Tongue (tissue), 1 donor: ENCODE measurements at regions not wholly inside any gene's neighbourhood (a gene's known extent, or its start where the extent isn't known, plus 50 kb on each side); places are given as distances from the start of the nearest gene placed in this dataset.

Experiments
- DNase-seq: peaks from one replicate; pipeline ENCODE4 v3.0.0-alpha.2; 2015

DNA sequence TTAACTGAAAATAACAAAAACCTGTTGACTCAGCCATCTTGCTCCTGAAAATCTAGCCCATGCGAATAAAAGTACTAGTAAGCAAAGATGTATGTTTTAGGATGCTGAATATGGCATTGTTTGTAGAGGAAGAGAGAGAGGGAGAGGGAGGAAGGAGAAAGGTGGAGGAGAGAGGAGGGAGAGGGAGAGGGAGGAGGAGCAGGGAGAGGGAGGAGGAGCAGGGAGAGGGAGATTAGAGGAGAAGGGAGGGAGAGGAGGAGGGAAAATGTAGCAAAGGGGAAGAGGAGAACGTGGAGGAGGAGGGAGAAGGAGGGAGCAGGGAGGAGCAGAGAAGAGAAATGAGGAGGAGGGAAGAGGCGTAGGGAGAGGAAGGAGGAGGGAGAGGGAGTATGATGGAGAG lies 324.5 kb upstream of the EEF2KMT start:
- DNase-seq = no peak

DNA sequence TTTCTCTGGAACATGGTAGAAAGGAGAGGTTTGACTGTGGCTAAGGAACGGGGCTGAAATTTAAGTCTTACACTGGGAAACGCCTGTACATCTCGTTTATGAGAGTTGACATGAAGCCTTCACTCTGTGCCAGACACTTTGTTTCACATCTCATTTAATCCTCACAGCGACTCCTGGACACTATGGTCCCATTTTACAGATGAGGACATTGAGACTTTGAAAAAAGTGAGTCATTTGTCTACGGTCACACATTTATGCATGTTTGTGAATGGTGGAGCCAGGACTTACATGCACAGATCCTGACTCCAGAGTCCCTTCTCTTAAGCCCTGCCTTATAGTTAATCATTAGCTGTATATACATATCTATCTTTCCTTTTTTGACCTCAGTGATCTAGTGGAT lies 318.4 kb upstream of the EEF2KMT start:
- no peak for DNase-seq

DNA sequence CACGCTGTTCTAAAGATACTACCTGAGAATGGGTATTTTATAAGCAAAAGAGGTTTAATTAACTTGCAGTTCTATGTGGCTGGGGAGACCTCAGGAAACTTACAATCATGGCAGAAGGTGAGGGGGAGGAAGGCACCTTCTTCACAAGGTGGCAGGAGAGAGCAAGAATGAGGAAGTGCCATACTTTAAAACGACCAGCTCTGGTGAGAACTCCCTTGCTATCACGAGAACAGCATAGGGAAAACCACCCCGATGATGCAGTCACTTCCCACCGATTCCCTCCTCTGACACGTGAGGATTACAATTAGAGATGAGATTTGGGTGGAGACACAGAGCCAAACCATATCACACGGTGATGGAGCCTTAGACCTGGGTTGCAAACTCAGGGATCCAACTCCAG lies 317.5 kb upstream of the EEF2KMT start:
- no peak for DNase-seq

DNA sequence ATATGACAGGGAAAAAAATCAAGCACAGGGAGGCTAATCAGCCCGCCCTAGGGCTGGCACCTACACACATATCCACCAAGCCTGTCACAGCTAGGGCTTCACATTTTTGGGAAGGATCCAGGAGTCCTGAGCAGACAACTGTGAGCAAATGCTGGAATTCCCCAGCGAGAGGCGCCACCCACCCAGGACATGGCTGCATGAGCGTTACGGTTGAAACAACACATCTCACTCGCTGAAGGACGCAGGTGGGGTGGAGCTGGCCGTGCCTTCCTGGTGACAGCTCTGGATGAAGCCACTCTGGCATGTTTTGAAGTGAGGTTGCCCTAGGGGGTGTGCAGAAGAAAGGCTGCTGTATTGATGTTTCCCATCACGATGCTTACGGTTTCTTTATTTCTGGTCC lies 315.1 kb upstream of the EEF2KMT start:
- DNase-seq = peak; percentile 32

DNA sequence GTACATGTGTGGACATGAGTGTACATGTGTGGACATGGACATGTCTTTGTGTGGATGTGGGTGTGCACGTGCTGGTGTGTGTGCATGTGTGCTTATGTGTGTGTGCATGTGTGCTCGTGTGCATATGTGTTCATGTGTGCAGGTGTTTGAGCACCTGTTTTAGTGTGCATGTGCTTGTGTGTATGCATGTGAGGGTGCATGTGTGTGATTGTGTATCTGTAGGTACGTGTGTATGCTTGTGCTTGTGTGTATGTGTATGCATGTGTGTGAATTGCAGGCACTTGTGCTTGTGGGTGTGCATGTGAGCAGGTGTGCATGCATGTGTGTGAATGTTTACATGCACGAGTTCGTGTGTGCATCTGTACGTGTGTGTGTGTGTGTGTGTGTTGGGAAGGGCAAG lies 300.6 kb upstream of the EEF2KMT start:
- DNase-seq = no peak

DNA sequence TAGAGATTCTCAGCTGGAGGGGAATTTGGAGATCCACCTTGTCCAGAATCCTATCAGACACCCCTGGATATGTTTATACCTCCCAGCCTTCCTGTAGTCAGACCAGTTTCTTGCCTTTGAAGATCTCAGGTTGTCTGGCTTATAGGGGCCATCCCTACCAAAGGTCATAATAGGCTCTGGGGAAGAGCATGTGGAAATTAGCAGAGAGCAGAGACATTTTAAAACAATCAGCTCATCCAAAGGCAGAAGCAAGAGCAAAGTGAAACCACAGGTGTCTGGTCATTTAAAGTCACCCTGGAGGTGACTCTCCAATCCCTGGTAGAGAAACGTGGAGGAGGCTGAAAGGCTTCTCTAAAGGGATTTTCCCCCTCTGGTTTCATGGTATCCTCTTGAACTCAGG lies 299.3 kb upstream of the EEF2KMT start:
- no peak for DNase-seq

DNA sequence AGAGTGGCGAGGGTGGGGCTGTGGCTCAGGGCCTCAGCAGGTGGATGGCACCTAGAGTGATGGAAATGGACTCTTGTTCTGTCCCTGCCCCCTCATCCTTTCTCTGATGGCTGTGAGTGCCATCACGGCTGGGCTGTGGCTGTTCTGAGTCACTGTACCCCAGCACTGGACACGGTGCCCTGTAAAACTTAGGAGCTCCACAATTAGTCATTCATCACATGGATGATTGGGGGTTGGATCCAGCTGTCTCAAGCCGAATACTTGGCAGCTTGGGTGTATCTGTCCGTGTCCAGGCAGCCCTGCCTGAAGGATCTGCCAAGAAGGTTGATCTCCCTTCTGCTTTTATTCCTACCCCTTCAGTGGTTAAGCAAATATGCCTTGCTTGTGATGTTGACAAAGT lies 295.5 kb upstream of the EEF2KMT start:
- no peak for DNase-seq

DNA sequence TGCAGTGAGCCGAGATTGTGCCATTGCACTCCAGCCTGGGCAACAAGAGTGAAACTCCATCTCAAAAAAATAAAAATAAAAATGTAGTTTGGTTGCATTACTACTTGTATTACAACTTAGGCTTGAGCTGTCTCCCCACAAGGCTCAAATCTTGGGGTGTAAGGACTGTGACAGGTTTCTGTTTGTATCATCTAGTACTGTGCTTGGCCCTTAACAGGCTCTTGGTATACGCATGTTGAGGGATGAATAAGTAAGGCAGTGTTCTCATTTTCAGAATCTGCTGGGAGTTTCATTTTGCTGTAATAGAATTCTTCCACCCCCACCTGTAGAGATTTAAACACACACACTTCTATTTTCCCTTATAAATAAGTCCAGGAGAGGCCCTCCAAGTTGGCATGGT lies 289.4 kb upstream of the EEF2KMT start:
- DNase-seq = no peak

DNA sequence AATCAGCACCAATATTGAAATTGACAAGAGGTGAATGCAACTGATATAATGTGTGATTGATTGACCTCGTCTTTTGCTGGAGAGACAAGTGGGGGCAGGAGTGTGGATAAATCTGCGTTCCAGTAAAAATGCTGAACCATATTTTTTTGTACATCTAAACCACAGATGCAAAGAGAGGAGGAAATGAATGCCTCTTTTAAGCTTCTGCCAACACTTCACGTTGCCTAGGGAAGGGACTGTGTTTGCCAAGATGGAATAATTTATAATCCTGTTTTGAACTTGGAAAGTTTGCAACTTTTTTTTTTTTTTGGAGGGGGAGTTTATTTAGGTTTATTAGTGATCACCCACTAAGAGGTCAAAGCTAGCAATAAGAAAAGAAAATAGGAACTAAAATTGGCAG lies 288.2 kb upstream of the EEF2KMT start:
- peak; percentile 8 for DNase-seq

DNA sequence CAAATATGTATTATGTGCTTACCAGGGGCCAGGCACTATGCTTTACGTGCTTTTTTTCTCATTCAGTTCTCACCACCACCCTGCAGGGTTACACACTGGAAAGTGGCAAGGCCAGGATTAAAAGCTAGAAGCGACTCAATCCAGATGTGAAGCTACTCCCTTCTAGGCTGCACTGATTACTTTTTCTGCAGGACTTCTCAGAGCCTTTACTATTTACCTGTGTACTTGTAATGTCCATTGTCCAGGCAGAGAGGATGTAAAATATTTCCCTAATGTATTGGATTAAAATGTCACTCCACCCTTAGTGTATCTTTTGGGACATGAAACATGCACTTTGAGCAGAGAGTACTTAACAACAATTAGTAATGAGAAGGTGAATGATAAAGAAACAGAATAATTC lies 287.5 kb upstream of the EEF2KMT start:
- DNase-seq = no peak

DNA sequence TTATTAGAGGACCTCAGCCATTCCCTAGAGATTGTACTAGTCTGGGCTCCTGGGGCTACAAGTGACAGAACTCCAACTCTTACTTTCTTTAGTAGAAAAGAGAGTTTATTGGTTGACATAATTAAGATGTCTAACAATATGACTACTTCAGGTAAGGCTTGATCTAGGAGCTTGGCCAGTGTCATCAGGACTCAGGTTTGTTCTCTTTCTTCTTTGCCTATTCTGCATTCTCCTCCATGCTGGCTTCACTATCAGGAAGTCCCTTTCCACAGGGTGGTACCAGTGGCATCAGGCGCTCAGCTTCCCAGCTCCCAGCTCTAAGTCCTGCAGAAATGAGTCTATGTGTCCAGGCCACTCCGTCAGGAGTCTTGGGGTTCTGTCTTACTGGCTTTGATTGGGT lies 286.1 kb upstream of the EEF2KMT start:
- no peak for DNase-seq

DNA sequence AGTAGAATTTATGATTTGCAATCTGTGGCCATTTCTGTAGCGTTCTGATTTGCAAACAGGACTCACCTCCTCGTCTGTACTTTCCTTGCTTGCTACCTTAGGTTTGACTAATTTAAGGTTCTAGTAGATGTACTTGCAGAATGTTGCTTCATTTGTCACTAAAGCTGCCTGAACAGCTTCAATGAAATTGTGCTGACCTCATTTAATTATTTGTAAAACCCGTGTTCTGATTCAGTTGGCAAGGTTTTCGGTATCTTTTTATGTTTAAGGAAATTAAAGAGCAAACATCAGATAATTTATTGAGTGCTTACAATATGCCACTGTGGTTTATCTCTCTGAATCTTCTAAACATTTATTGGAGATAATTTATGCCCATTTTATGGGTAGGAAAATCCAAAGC lies 284.9 kb upstream of the EEF2KMT start:
- DNase-seq = no peak

DNA sequence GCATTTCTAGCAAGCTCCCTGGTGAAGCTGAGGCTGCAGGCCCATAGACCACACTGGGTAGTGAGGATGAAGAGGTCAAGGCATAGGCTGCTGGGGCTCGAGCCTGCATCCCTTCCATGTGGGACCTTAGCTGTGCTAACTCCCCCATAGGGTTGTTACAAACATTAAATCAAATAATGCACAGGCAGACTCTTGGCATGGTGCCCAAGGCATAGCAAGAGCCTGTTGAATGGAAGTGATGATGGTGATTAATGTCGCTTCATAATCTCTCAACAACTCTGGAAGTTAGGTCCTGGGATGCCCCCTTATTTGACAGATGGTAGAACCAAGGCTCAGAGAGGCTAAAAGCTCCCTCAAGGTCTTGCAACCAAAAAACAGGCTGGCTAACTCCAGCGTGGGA lies 283.9 kb upstream of the EEF2KMT start:
- no peak for DNase-seq

DNA sequence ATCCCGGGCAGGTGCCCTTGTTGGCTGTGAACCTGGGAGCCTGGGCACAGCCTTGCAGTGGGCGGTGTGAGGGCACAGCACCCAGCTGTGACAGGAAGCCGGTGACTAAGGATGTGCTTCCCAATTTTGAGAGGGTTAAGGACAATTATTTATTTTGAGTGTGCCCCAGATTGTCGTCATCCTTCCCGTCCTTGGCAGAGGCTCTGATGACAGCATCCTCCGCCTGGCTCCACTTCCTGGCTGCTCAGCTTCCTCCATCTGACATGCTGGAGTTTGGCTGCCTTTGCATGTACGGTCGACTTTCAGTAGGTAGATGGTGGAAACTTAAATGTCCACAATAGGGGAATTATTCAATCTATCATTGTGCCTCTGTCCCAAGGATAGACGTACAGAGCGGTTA lies 282.4 kb upstream of the EEF2KMT start:
- no peak for DNase-seq

DNA sequence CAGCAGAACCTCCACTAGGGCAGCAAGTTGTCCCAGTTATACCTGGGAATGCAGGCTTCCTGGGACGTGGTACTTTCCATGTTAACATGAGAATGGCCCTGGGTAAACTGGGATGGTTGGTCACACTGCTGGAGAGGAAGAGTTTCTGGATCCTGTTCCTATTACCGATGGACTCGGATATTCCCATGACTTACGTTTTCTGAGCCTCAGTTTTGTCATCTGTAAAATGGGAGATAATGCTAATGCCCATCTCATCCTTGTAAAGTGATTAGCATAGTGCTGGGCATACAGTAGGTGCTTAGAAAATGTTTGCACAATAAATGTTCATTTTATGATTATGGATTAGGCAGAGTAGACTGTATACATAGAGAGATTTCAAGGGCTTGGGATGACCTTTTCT lies 280.9 kb upstream of the EEF2KMT start:
- no peak for DNase-seq

DNA sequence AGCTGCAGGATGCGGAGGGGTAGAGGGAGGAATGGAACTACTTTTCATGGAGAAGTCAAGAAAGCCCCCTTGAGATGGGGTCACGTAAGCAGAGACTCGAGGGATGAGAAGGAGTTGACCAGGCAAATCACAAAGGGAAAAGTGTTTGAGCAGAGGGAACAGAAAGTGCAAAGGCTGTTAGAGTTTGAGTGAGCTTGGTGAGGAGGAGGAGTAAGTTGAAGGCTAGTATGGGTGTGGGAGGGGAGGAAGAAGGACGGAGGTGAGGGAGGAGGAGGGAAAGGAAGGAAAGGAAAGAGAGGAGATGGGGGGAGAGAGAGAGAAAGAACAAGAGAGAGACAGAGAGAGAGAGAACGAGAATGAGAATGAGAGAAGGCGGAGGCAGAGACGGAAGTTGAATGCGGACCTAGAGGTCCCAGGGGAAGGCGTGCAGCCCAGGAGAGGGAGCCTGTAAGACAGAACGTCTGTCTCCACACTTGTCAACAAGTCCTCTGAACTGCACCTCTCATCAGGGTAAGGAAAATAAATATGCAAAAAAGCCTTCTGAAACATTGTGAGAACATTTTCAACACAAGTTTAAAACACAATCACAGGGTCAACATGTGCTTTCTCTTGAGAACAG lies 279.8 kb upstream of the EEF2KMT start:
- no peak for DNase-seq

DNA sequence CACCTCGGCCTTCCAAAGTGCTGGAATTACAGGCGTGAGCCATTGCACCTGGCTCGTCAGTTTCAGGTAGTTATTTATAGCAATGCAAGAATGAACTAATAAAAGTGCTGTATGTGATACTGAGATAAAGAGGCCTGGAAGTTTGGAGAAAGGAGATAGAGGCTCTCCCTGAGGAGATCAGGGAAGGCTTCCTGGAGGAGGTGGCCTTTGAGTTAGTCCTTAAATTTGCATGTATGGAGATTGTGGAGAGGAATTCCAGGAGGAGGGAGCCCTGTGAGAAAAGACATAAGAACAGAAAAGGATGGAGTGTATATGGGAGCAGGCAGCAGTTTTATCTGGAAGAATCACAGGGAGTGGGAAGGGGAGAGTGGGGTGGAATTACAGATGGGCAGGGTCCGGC lies 276.6 kb upstream of the EEF2KMT start:
- DNase-seq = no peak

DNA sequence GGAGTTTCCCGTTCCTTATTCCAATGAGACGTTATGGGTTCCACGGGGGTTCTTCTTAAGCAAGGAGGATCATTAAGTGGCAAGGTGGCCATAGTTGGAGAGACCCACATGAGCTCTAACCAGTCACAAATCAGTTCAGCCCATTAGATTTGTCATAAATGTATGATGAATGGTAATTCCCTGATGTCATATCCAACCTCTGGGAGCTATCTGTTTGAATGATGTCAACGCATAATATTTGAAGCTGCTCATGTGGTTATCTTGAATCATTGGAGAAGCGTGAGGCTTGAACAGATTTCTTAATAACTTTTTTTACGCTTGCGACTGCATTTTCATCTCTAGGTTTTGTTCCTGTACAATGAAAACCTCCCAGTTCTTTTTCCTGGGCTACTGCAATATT lies 270.4 kb upstream of the EEF2KMT start:
- DNase-seq = no peak

DNA sequence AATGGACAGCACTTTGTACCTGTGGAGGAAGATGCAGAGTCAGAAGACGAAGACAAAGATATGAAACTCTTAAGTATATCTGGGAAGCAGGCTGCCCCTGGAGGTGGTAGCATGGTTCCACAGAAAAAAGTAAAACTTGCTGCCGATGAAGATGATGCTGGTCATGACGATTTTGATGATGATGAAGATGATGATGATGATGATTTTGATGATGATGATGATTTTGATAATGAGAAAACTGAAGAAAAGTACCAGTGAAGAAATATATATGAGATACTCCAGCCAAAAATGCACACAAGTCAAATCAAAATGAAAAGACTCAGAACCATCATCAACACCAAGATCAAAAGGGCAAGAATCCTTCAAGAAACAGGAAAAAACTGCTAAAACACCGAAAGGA lies 268.5 kb upstream of the EEF2KMT start:
- no peak for DNase-seq

DNA sequence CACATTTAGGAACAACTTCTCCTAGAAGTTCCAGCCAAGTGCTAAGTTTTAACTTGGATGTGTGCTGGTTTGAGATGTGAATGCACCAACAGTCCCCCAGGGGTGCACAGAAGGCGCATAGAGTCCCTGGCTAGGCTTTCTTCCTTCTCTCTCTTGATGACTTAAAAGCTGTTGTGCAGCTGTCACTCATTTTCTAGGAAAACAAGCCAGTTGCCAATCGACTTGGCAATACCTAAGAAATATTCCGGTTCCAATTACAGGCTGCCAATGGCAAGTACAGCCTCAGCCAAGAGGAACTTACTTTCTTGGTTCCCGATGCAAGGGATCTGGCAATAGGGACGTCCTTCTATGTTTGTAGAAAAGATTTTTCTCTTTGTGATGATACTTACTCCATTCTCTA lies 266.6 kb upstream of the EEF2KMT start:
- no peak for DNase-seq

DNA sequence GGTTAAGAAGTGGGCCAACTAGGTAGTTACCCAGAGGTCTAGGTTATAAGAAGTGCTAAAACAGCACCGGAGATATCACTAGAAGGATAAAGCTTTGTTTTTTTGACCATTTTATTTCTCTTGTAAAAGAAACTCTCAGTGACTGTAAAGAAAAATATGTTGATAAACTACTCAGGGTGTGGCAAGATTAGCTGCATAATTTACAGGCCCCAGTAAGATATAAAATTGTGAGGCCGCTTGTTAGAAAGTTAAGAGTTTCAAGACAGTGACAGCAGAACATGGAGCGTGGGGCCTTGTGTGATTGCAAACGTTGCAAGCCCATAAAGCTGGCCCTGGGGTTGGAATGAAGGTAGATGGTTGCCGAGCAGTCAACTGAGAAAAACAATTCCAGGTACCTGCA lies 263.7 kb upstream of the EEF2KMT start:
- DNase-seq = no peak

DNA sequence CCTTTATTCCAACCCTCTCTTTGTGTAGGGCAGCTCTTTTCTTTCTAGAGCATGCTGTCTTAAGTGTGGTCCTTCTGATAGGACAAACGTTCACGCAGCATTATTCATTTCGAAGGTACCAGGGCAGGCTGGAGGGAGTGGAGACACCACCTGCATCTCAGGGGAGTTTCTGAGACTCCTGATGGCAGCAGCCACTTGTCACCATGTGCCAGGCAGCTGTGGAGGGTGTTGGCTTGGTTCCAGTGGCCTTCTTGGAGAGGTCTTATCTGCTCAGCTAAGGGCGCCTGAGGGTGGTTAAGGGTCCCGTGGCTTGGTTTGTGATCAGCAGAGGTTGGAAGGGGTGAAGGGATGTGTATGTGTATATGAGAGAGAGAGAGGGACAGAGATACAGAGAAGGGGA lies 257.1 kb upstream of the EEF2KMT start:
- no peak for DNase-seq

DNA sequence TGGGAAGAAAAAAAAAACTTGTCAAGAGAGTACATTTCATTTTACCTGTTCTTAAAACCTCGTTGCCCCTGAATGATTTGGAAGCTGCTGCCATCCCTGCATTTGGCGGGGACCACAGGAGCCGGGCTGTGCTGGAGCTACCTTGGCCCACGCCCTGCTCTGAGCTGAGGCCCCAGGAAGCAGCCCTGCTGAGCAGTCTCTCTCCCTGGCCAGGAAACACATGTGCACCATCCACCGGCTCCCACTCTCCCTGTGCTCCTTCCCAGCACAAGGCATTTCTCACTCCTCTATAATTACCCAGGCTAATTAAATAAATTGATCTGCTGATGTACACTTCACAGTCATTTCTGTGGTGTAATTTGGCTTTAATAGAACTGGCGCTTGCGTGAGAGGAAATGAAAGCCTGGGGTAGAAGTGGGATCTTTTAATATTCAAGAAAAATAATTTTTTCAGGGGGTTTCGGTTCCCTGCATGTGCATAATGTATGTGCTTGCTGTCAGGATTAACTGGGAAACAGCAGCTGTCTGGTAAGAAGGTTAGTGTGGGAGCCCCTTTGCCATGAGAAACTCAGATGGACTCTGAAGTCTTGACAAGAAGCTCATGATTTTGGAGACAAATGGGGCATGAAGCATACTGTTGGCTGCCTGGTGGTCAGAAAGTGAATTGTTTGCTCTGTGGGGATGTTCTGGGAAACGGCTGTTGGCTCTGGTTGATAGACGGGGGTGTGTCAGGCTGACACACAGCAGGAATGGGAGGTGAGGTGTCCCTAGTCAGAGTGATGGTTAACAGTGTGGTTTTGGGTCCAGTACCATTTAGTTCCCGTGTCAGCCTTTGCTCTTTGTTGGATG lies 252.3 kb upstream of the EEF2KMT start:
- peak; percentile 14 for DNase-seq

DNA sequence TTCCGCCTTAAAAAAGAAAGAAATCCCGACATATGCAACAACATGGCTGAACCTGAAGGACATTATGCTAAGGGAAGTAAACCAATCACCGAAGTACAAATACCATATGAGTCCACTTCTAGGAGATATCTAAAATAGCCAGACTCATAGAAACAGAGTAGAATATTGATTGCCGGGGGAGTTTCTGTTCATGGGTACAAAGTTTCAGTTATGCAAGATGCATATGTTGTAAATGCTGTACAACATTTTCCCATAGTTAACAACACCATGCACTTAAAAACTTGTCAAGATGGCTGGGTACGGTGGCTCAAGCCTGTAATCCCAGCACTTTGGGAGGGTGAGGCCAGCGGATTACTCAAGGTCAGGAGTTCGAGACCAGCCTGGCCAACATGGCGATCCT lies 251.5 kb upstream of the EEF2KMT start:
- no peak for DNase-seq
